ENCODE measurements at regions not wholly inside any gene's neighbourhood (a gene's known extent, or its start where the extent isn't known, plus 50 kb on each side); places are given as distances from the start of the nearest gene placed in this dataset.

DNA sequence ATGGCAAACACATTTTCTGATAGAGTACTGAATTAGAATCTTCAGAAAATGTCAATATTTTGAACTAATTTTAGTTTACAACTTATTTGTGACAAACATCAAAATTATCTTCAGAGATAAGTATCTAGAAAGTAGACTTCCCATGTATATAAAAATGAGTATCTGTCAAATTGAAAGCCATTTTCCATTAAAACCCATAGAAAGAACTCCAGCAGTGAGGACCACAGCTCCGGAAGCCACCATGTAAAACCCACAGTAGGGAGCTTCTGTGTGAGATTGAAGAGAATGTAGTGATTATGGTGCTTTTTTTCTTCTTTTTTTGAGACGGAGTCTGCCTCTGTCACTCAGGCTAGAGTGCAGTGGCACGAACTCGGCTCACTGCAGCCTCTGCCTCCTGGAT is 687.0 kb downstream of the TYW1 start:
- no peak for TF ChIP-seq POLR2AphosphoS5 (IDR thresholded peaks at IDR 0.05; ENCODE audit: low read depth, low read length)
- TF ChIP-seq, protein P1, sequence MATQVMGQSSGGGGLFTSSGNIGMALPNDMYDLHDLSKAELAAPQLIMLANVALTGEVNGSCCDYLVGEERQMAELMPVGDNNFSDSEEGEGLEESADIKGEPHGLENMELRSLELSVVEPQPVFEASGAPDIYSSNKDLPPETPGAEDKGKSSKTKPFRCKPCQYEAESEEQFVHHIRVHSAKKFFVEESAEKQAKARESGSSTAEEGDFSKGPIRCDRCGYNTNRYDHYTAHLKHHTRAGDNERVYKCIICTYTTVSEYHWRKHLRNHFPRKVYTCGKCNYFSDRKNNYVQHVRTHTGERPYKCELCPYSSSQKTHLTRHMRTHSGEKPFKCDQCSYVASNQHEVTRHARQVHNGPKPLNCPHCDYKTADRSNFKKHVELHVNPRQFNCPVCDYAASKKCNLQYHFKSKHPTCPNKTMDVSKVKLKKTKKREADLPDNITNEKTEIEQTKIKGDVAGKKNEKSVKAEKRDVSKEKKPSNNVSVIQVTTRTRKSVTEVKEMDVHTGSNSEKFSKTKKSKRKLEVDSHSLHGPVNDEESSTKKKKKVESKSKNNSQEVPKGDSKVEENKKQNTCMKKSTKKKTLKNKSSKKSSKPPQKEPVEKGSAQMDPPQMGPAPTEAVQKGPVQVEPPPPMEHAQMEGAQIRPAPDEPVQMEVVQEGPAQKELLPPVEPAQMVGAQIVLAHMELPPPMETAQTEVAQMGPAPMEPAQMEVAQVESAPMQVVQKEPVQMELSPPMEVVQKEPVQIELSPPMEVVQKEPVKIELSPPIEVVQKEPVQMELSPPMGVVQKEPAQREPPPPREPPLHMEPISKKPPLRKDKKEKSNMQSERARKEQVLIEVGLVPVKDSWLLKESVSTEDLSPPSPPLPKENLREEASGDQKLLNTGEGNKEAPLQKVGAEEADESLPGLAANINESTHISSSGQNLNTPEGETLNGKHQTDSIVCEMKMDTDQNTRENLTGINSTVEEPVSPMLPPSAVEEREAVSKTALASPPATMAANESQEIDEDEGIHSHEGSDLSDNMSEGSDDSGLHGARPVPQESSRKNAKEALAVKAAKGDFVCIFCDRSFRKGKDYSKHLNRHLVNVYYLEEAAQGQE (IDR thresholded peaks at IDR 0.05; ENCODE audit: insufficient read depth in 1 of 2, low read depth in 2 of 2, low read length in 2 of 2) = no peak
- TF ChIP-seq TAF1 (IDR thresholded peaks at IDR 0.05; ENCODE audit: borderline replicate concordance, insufficient read depth, low read length) = no peak
- TF ChIP-seq FOXP2 (optimal IDR thresholded peaks at IDR 0.05; ENCODE audit: borderline replicate concordance, extremely low read depth, extremely low read length, insufficient read depth) = no peak
- TF ChIP-seq SIN3A (IDR thresholded peaks at IDR 0.05; ENCODE audit: borderline replicate concordance, insufficient read depth, low read length) = no peak

All from PFSK-1 (cell line).